ENCODE measurements at regions not wholly inside any gene's neighbourhood (a gene's known extent, or its start where the extent isn't known, plus 50 kb on each side); places are given as distances from the start of the nearest gene placed in this dataset.

DNA sequence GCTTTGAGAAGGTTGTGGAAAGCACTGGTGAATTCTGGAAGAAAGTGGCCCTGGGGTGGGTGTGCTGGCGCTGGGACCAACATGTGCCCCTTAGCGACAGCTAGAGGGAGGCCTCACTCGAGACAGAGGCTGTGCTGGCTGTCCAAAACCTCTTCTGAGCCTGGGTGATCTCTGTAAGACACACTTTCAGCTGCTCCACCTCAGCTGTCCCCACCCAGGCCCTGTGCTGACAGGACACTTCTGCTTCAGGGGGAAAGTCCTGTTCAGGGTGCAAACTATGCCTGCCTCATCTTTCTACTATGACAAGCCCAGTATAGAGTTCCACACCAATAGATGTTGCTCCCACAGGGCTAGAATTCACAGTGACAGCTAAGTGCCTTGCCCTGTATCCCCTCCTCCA lies 426.4 kb downstream of the MED10 start:
- Mint-ChIP-seq H3K9me3 (ENCODE audit: unreplicated experiment) (peaks cover 4% of the 10 kb centered on the region), H3K27me3 (ENCODE audit: low read depth, unreplicated experiment) (peaks cover 29% of the 10 kb centered on the region), H3K27ac (ENCODE audit: unreplicated experiment) (no peak overlapping the region), H3K4me1 (ENCODE audit: low read depth, unreplicated experiment) (no peaks in the 10 kb centered on the region), H3K36me3 (ENCODE audit: low read depth, unreplicated experiment) (no peaks in the 10 kb centered on the region), H3K4me3 (ENCODE audit: unreplicated experiment) (no peak overlapping the region)
- Histone ChIP-seq H3K4me3 (ENCODE audit: insufficient read depth, low read depth, low read length) (no peak overlapping the region), H3K36me3 (ENCODE audit: insufficient read depth, low read length) (no peaks in the 10 kb centered on the region), H3K27ac (ENCODE audit: low read depth, low read length) (no peak overlapping the region), H3K4me2 (ENCODE audit: low read length) (no peak overlapping the region), H3K9ac (ENCODE audit: low read length) (no peak overlapping the region), H3K79me2 (ENCODE audit: insufficient read depth, low read length) (no peaks in the 10 kb centered on the region), H3K27me3 (ENCODE audit: insufficient read depth, low read length) (no peaks in the 10 kb centered on the region), H2AFZ (ENCODE audit: low read depth, low read length) (no peak overlapping the region), H3K9me3 (ENCODE audit: insufficient read depth, low read depth, low read length) (peaks cover 2% of the 10 kb centered on the region), H3K4me1 (ENCODE audit: insufficient read depth, low read length) (no peaks in the 10 kb centered on the region), H4K20me1 (ENCODE audit: insufficient read depth, low read length) (no peaks in the 10 kb centered on the region)
- no peak for DNase-seq (ENCODE audit: low read depth)
- TF ChIP-seq CTCF (IDR thresholded peaks at IDR 0.05; ENCODE audit: insufficient read depth, low read depth, low read length) (no peak), EZH2 (IDR thresholded peaks at IDR 0.05; ENCODE audit: insufficient read depth, low read length) (no peak)
- FAIRE-seq = no peak

- no peak for FAIRE-seq
Observed at GRCh38 chr5:5950658-5951057, 427.7 kb downstream of the MED10 start.

More at GRCh38 chr5:5950658-5951057, 427.7 kb downstream of the MED10 start:
- Mint-ChIP-seq H3K27ac (ENCODE audit: unreplicated experiment) (no peak overlapping the region), H3K4me3 (ENCODE audit: unreplicated experiment) (no peak overlapping the region), H3K36me3 (ENCODE audit: low read depth, unreplicated experiment) (no peaks in the 10 kb centered on the region), H3K4me1 (ENCODE audit: low read depth, unreplicated experiment) (no peaks in the 10 kb centered on the region), H3K27me3 (ENCODE audit: low read depth, unreplicated experiment) (peaks cover 27% of the 10 kb centered on the region), H3K9me3 (ENCODE audit: unreplicated experiment) (peaks cover 4% of the 10 kb centered on the region)
- Histone ChIP-seq H3K4me2 (ENCODE audit: low read length) (no peak overlapping the region), H3K4me1 (ENCODE audit: insufficient read depth, low read length) (no peaks in the 10 kb centered on the region), H3K9me3 (ENCODE audit: insufficient read depth, low read depth, low read length) (peaks cover 2% of the 10 kb centered on the region), H4K20me1 (ENCODE audit: insufficient read depth, low read length) (no peaks in the 10 kb centered on the region), H3K4me3 (ENCODE audit: insufficient read depth, low read depth, low read length) (no peak overlapping the region), H3K36me3 (ENCODE audit: insufficient read depth, low read length) (no peaks in the 10 kb centered on the region), H3K79me2 (ENCODE audit: insufficient read depth, low read length) (no peaks in the 10 kb centered on the region), H3K27me3 (ENCODE audit: insufficient read depth, low read length) (no peaks in the 10 kb centered on the region), H3K27ac (ENCODE audit: low read depth, low read length) (no peak overlapping the region), H2AFZ (ENCODE audit: low read depth, low read length) (no peak overlapping the region), H3K9ac (ENCODE audit: low read length) (no peak overlapping the region)
- TF ChIP-seq EZH2 (IDR thresholded peaks at IDR 0.05; ENCODE audit: insufficient read depth, low read length) (no peak), CTCF (IDR thresholded peaks at IDR 0.05; ENCODE audit: insufficient read depth, low read depth, low read length) (no peak)
- DNase-seq (ENCODE audit: low read depth) = no peak
